GM12878 (cell line): ENCODE measurements at regions not wholly inside any gene's neighbourhood (a gene's known extent, or its start where the extent isn't known, plus 50 kb on each side); places are given as distances from the start of the nearest gene placed in this dataset.

Experiments used
- ATAC-seq: fragments of 200-7000 bp; cut with Tn5 transposase; 3 replicates; pipeline ENCODE4 v1.9.1; 2020; ENCODE audit warnings: mild to moderate bottlenecking, moderate library complexity
- BruUV-seq: library from RNA; stranded (reverse); fragments of 400-500 nt; replicated peaks from 2 replicates; lab custom pipeline; 2021; lab: Mats Ljungman, UMichigan
- CTCF ChIA-PET: fragments of 300-600 bp; sonication (Branson Sonifier 250); formaldehyde crosslinking; extraction: SDS; loops from one replicate; lab custom pipeline; 2021; ENCODE audit warnings: inconsistent platforms; lab: Yijun Ruan, JAX
- POLR2A ChIA-PET: fragments of 350-600 bp; formaldehyde crosslinking; extraction: SDS; loops from one replicate; lab custom pipeline; 2021; ENCODE audit warnings: inconsistent platforms; lab: Charles Lee
- RAD21 ChIA-PET: fragments of 300-600 bp; sonication (Branson Sonifier 250); formaldehyde crosslinking; loops from one replicate; lab custom pipeline; 2023; ENCODE audit warnings: antibody characterized with exemption; ENCODE audit not compliant: unreplicated experiment; lab: Charles Lee
- SMC1A ChIA-PET: fragments of 300-600 bp; sonication (Branson Sonifier 250); formaldehyde crosslinking; loops from one replicate; lab custom pipeline; 2023; ENCODE audit not compliant: unreplicated experiment, uncharacterized antibody; lab: Charles Lee
- DNase-seq: peaks from one replicate; pipeline ENCODE4 v3.0.0-alpha.2; 2011; ENCODE audit warnings: low read depth, low spot score
- FAIRE-seq: peaks from 3 replicates; lab custom pipeline; 2011; peaks lifted over from hg19 to GRCh38; lab: Jason Lieb, UNC
- H2AFZ ChIP-seq: 2 replicates; pipeline ENCODE4 v1.6.0; 2011; ENCODE audit warnings: low read depth, low read length, control low read depth; ENCODE audit not compliant: control insufficient read depth
- H3K27ac ChIP-seq: 2 replicates; pipeline ENCODE4 v1.5.1; 2011; ENCODE audit warnings: control low read depth; ENCODE audit not compliant: control insufficient read depth, insufficient read depth
- H3K27me3 ChIP-seq, 2 experiments: replicated peaks in 1 of 2; 2 replicates each; pipeline versions ENCODE4 v1.6.0 to v1.6.1; 2011; ENCODE audit warnings: low read length in 1 of 2; ENCODE audit not compliant: control insufficient read depth in 2 of 2, insufficient read depth in 2 of 2
- H3K36me3 ChIP-seq, 2 experiments: 2 replicates each; pipeline ENCODE4 v1.5.1; 2011; ENCODE audit warnings: low read length in 1 of 2; ENCODE audit not compliant: control insufficient read depth in 2 of 2, insufficient read depth in 2 of 2
- H3K4me1 ChIP-seq: 2 replicates; pipeline ENCODE4 v1.6.1; 2011; ENCODE audit warnings: mild to moderate bottlenecking, low read length, moderate library complexity, mixed read lengths; ENCODE audit not compliant: control insufficient read depth, insufficient read depth
- H3K4me2 ChIP-seq: 2 replicates; pipeline ENCODE4 v1.6.0; 2011; ENCODE audit warnings: control low read depth; ENCODE audit not compliant: control insufficient read depth, insufficient read depth
- H3K4me3 ChIP-seq: fragments of 200-600 bp; sonication (generic); 2 replicates; pipeline ENCODE4 v1.5.1; 2016
- H3K79me2 ChIP-seq: 2 replicates; pipeline ENCODE4 v1.6.0; 2011; ENCODE audit warnings: low read length; ENCODE audit not compliant: control insufficient read depth, insufficient read depth
- H3K9ac ChIP-seq: 2 replicates; pipeline ENCODE4 v1.8.0; 2011; ENCODE audit warnings: low read length, control low read depth, mixed read lengths; ENCODE audit not compliant: control insufficient read depth, insufficient read depth
- H3K9me3 ChIP-seq: replicated peaks from 3 replicates; pipeline ENCODE4 v1.5.1; 2011; ENCODE audit warnings: mild to moderate bottlenecking, low read length; ENCODE audit not compliant: control insufficient read depth, insufficient read depth
- H4K20me1 ChIP-seq: 2 replicates; pipeline ENCODE4 v1.6.0; 2011; ENCODE audit not compliant: control insufficient read depth, insufficient read depth
- CEBPZ ChIP-seq: fragments of 150-350 bp; IDR thresholded peaks from 2 replicates; pipeline ENCODE4 v1.6.1; 2016; ENCODE audit warnings: low read depth, low read length
- EZH2 ChIP-seq: IDR thresholded peaks from 2 replicates; pipeline ENCODE4 v1.6.1; 2012; ENCODE audit warnings: low read depth, mild to moderate bottlenecking, control low read depth, inconsistent platforms, low read length, borderline replicate concordance; ENCODE audit not compliant: control insufficient read depth
- HSF1 ChIP-seq: fragments of 150-350 bp; IDR thresholded peaks from 2 replicates; pipeline ENCODE4 v1.6.1; 2014; ENCODE audit warnings: mild to moderate bottlenecking, low read depth, low read length
- PML ChIP-seq: IDR thresholded peaks from 2 replicates; pipeline ENCODE4 v1.6.1; 2012; ENCODE audit warnings: low read length, inconsistent platforms
- REST ChIP-seq: IDR thresholded peaks from 2 replicates; pipeline ENCODE4 v1.6.1; 2012; ENCODE audit warnings: mild to moderate bottlenecking, low read depth, low read length
- ZNF622 ChIP-seq: fragments of 450-650 bp; IDR thresholded peaks from 2 replicates; pipeline ENCODE4 v1.6.1; 2017; ENCODE audit warnings: mild to moderate bottlenecking, inconsistent platforms
- WGBS: methylation state at CpG from one replicate; pipeline ENCODE4 v1.1.6; 2016; ENCODE audit warnings: low lambda C conversion rate; ENCODE audit not compliant: insufficient replicate concordance, insufficient coverage; ENCODE audit errors: missing lambda C conversion rate; 5-methylcytosine and 5-hydroxymethylcytosine counted together
- in situ Hi-C: fragments of 300-500 bp; cut with MboI; formaldehyde crosslinking; loops from 9 replicates; pipeline ENCODE4 v1.14.3; 2018; ENCODE audit warnings: mixed read lengths
- intact Hi-C: fragments of 100-400 bp; cut with micrococcal nuclease; formaldehyde crosslinking; loops from one replicate; pipeline ENCODE4 v1.14.2; 2022; ENCODE audit not compliant: unreplicated experiment

- H3K4me1 ChIP-seq = no peaks in the 10 kb centered on the region
- TF ChIP-seq ZNF622 (no peak), EZH2 (no peak), CEBPZ (no peak), HSF1 (no peak), PML (no peak), REST (no peak)
- WGBS = 68% methylated on average over 5 of the region's 5 CpGs
- no peak for DNase-seq
- no peaks in the 10 kb centered on the region for H3K36me3 ChIP-seq
- BruUV-seq = no TSS peak
- POLR2A ChIA-PET = interaction anchor here (0.7 kb wide), 1 partner anchor 68 kb away, joined by 6 read pairs; no protein-coding TSS in a partner anchor
- CTCF ChIA-PET = interaction anchor here (1.1 kb wide), 1 partner anchor 38 kb away, joined by 3 read pairs; no protein-coding TSS in a partner anchor
- in situ Hi-C loops = no loop called here
- SMC1A ChIA-PET = interaction anchor here (0.9 kb wide), 1 partner anchor 11 kb away, joined by 3 read pairs; no protein-coding TSS in a partner anchor
- no peak overlapping the region for H3K9ac ChIP-seq
- no peaks in the 10 kb centered on the region for H3K27me3 ChIP-seq
- intact Hi-C loops = no loop called here
- H3K4me3 ChIP-seq = no peak overlapping the region
- no peak for FAIRE-seq
- no peaks in the 10 kb centered on the region for H4K20me1 ChIP-seq
- H3K4me2 ChIP-seq = no peak overlapping the region
- H3K9me3 ChIP-seq = no peaks in the 10 kb centered on the region
- H2AFZ ChIP-seq = no peak overlapping the region
- H3K79me2 ChIP-seq = no peaks in the 10 kb centered on the region
- RAD21 ChIA-PET = interaction anchor here (0.7 to 0.8 kb wide), 2 partner anchors 9 to 119 kb away, joined by 3 to 4 read pairs; no protein-coding TSS in a partner anchor
- ATAC-seq = no peak
- no peak overlapping the region for H3K27ac ChIP-seq
These were observed 87.6 kb downstream of the XRCC2 start for GRCh38 chr7:152588350-152588749.
